Osteoblast (primary cell): ENCODE measurements at regions not wholly inside any gene's neighbourhood (a gene's known extent, or its start where the extent isn't known, plus 50 kb on each side); places are given as distances from the start of the nearest gene placed in this dataset.

Experiments used
- DNase-seq: peaks from one replicate; pipeline ENCODE4 v3.0.0; 2011; ENCODE audit warnings: low spot score, mixed read lengths; ENCODE audit not compliant: insufficient read length; ENCODE audit errors: missing footprints
- H2AFZ ChIP-seq: 2 replicates; pipeline ENCODE4 v1.6.0; 2011; ENCODE audit warnings: mild to moderate bottlenecking, low read length
- H3K27ac ChIP-seq: 2 replicates; pipeline ENCODE4 v1.5.1; 2011; ENCODE audit warnings: mild to moderate bottlenecking, low read depth, low read length, moderate library complexity
- H3K27me3 ChIP-seq: 2 replicates; pipeline ENCODE4 v1.6.0; 2012; ENCODE audit warnings: mild to moderate bottlenecking, control low read depth, inconsistent platforms, low read length, moderate library complexity; ENCODE audit not compliant: insufficient read depth
- H3K36me3 ChIP-seq: 2 replicates; pipeline ENCODE4 v1.5.1; 2011; ENCODE audit warnings: mild to moderate bottlenecking, low read length, control low read depth, moderate library complexity; ENCODE audit not compliant: insufficient read depth
- H3K4me1 ChIP-seq: 2 replicates; pipeline ENCODE4 v1.5.1; 2011; ENCODE audit warnings: mild to moderate bottlenecking, low read length, control low read depth, moderate library complexity; ENCODE audit not compliant: insufficient read depth
- H3K4me2 ChIP-seq: 2 replicates; pipeline ENCODE4 v1.6.0; 2011; ENCODE audit warnings: mild to moderate bottlenecking, low read length; ENCODE audit not compliant: insufficient read depth
- H3K4me3 ChIP-seq: fragments of 200-600 bp; sonication (generic); 3 replicates; pipeline ENCODE4 v1.5.1; 2012; ENCODE audit warnings: mild to moderate bottlenecking, low read length, inconsistent platforms; ENCODE audit not compliant: insufficient read depth
- H3K79me2 ChIP-seq: 2 replicates; pipeline ENCODE4 v1.6.0; 2012; ENCODE audit warnings: mild to moderate bottlenecking, low read length, control low read depth, inconsistent platforms; ENCODE audit not compliant: insufficient read depth
- H3K9me3 ChIP-seq: 2 replicates; pipeline ENCODE4 v1.5.1; 2011; ENCODE audit warnings: low read depth, low read length, control low read depth
- H4K20me1 ChIP-seq: 2 replicates; pipeline ENCODE4 v1.6.0; 2012; ENCODE audit warnings: mild to moderate bottlenecking, low read length, control low read depth; ENCODE audit not compliant: insufficient read depth
- TF ChIP-seq, protein P1 (sequence below): IDR thresholded peaks from 2 replicates; pipeline ENCODE4 v1.5.1; 2011; ENCODE audit warnings: mild to moderate bottlenecking, low read depth, low read length, moderate library complexity; ENCODE audit errors: extremely low read depth

DNA sequence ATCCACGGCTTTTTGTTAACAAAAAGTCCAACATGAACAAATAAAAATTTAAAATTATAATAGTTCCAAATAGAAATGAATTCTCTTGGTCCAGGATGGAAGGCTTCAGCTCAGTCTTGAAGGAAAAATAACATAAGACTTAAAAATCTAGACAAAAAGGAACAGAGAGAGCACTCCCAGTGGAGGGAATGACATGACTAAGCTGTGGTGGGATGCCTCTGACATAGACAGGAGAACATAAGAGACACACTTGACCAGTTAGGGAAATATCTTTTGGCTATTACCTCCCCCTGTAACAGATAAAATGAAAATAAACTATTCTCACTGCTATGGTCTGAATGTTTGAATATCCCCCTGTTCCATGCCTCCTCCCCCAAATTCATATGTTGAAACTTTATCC, 106.8 kb downstream of the BBS10 start:
- no peaks in the 10 kb centered on the region for H3K9me3 ChIP-seq
- no peak overlapping the region for H3K4me3 ChIP-seq
- H3K36me3 ChIP-seq = no peaks in the 10 kb centered on the region
- H3K27me3 ChIP-seq = no peaks in the 10 kb centered on the region
- DNase-seq = peak; percentile 41
- H3K4me1 ChIP-seq = peaks cover 33% of the 10 kb centered on the region
- no peak overlapping the region for H3K27ac ChIP-seq
- TF ChIP-seq, protein P1, sequence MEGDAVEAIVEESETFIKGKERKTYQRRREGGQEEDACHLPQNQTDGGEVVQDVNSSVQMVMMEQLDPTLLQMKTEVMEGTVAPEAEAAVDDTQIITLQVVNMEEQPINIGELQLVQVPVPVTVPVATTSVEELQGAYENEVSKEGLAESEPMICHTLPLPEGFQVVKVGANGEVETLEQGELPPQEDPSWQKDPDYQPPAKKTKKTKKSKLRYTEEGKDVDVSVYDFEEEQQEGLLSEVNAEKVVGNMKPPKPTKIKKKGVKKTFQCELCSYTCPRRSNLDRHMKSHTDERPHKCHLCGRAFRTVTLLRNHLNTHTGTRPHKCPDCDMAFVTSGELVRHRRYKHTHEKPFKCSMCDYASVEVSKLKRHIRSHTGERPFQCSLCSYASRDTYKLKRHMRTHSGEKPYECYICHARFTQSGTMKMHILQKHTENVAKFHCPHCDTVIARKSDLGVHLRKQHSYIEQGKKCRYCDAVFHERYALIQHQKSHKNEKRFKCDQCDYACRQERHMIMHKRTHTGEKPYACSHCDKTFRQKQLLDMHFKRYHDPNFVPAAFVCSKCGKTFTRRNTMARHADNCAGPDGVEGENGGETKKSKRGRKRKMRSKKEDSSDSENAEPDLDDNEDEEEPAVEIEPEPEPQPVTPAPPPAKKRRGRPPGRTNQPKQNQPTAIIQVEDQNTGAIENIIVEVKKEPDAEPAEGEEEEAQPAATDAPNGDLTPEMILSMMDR = peak; percentile 20
- H2AFZ ChIP-seq = no peak overlapping the region
- no peaks in the 10 kb centered on the region for H4K20me1 ChIP-seq
- H3K4me2 ChIP-seq = no peak overlapping the region
- H3K79me2 ChIP-seq = no peaks in the 10 kb centered on the region

DNA sequence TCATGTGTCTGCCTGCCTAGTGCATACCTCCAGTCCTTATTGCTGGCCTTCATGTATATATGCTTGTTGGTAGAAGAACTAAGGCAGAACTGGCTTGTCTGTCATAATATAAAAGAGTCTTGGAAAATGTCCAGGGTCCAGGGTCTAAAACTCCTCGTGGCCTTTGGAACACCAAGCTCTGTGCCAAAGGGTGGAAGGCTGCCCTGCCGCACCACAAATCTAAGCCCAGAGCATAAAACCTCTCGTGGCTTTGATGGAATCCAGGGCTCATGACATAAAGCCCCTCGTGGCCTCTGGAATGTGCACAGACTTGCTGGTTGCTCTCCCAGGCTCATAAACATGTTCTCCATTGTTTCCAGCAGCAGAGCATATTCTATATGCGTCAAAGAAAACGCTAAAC, 107.9 kb downstream of the BBS10 start:
- no peaks in the 10 kb centered on the region for H3K9me3 ChIP-seq
- H4K20me1 ChIP-seq = no peaks in the 10 kb centered on the region
- H2AFZ ChIP-seq = no peak overlapping the region
- no peaks in the 10 kb centered on the region for H3K79me2 ChIP-seq
- H3K27ac ChIP-seq = no peak overlapping the region
- H3K4me1 ChIP-seq = peaks cover 33% of the 10 kb centered on the region
- H3K4me3 ChIP-seq = no peak overlapping the region
- no peak overlapping the region for H3K4me2 ChIP-seq
- H3K36me3 ChIP-seq = no peaks in the 10 kb centered on the region
- TF ChIP-seq, protein P1 = no peak
- H3K27me3 ChIP-seq = no peaks in the 10 kb centered on the region
- no peak for DNase-seq

DNA sequence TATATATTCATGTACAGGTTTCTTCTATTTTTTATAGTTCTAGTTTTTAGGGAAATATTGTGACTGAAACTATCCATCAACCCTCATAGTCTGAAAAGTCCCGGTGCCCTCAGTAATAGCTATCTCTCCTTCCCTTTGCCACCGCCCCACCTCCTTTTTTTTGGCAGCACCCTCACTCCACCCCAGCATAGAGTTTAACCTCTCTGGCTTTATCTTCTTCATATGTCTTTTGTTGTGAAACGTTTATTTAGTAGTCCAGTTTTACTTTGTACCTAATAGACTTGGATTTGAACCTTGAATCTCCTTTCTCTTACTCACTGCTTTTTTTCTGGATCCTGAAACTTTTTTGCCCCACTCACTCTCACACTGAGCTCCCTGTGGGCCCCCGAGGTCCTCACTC, 109.5 kb downstream of the BBS10 start:
- Histone ChIP-seq H3K27ac (no peak overlapping the region), H3K4me1 (peaks cover 33% of the 10 kb centered on the region), H3K4me3 (no peak overlapping the region), H4K20me1 (no peaks in the 10 kb centered on the region), H3K36me3 (no peaks in the 10 kb centered on the region), H2AFZ (no peak overlapping the region), H3K9me3 (no peaks in the 10 kb centered on the region), H3K4me2 (no peak overlapping the region), H3K27me3 (no peaks in the 10 kb centered on the region), H3K79me2 (no peaks in the 10 kb centered on the region)
- TF ChIP-seq, protein P1 = no peak
- no peak for DNase-seq

DNA sequence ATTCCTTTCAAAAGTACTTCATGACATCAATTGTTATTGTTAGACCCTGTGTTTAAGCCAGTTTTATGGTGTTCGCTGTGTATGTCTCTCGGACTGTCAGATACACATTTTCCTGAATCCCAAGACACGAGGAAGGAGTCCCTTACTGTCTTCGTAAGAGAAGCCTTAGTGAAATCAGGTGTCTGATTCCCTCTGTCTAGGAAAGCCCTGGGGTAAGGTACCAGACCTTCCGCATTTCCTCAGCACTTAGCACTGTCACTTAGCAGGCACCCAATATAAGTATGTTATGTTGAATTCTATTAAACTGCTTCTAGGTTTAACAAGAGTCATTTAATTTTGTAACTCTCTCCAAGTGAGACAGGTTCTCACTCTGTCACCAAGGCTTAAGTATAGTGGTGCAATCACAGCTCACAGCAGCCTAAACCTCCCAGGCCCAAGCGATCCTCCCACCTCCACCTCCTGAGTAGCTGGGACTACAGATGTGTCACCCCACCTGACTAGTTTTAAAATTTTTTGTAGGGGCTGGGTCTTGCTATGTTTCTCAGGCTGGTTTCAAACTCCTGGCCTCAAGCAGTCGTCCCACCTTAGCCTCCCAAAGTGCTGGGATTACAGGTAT, 111.0 kb downstream of the BBS10 start:
- Histone ChIP-seq H3K79me2 (no peaks in the 10 kb centered on the region), H2AFZ (no peak overlapping the region), H3K27ac (no peak overlapping the region), H3K9me3 (no peaks in the 10 kb centered on the region), H3K4me1 (peaks cover 22% of the 10 kb centered on the region), H3K4me2 (no peak overlapping the region), H3K27me3 (no peaks in the 10 kb centered on the region), H3K4me3 (no peak overlapping the region), H4K20me1 (no peaks in the 10 kb centered on the region), H3K36me3 (no peaks in the 10 kb centered on the region)
- no peak for DNase-seq
- TF ChIP-seq, protein P1 = no peak
